ENCODE measurements at regions not wholly inside any gene's neighbourhood (a gene's known extent, or its start where the extent isn't known, plus 50 kb on each side); places are given as distances from the start of the nearest gene placed in this dataset.

DNA sequence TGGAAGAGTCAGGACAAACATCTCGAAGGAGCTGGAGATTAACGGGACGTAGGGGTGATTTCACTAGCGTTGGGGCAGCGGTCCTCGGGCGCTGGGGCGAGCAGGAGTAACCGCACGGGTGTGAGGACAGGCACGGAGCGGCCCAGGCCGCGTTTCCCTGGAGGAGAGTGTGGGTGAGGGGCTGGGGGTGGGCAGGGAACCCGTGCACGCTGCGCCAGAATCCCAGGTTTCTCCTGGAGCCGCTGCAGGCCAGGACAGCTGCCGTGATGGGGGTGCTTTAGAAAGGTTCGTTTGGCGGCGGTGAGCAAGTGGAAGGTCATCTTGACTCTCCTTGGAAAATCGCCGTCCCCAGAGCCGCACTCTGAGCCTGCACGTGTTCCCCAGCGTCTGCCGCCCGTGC, 290.2 kb upstream of the IRX1 start:
- ATAC-seq (no peak), DNase-seq (ENCODE audit: low read depth, low spot score) (no peak)
- Histone ChIP-seq H3K27ac (ENCODE audit: low read length) (no peak overlapping the region), H3K36me3 (ENCODE audit: control insufficient read depth, insufficient read depth, low read length) (no peaks in the 10 kb centered on the region), H3K9me3 (ENCODE audit: control insufficient read depth, insufficient read depth, low read depth, low read length) (no peaks in the 10 kb centered on the region), H3K4me1 (ENCODE audit: control insufficient read depth, insufficient read depth, low read length) (no peaks in the 10 kb centered on the region), H3K4me3 (ENCODE audit: low read depth in 2 of 2, low read length in 2 of 2) (no peak overlapping the region), H3K27me3 (ENCODE audit: control insufficient read depth, insufficient read depth, low read length) (no peaks in the 10 kb centered on the region)
- BruUV-seq (replicated peaks), result no TSS peak
- in situ Hi-C loops (cut with HindIII; ENCODE audit: low pct_unique_long_range_greater_than_20kb, low sequenced_read_pairs), result no loop called here
- TF ChIP-seq TCF7L2 (IDR thresholded peaks at IDR 0.05; ENCODE audit: low read depth, low read length) (no peak), POLR2AphosphoS5 (IDR thresholded peaks at IDR 0.05; ENCODE audit: low read depth, low read length) (no peak), SIN3A (IDR thresholded peaks at IDR 0.05; ENCODE audit: borderline replicate concordance, insufficient read depth, low read depth, low read length) (no peak)
- TF ChIP-seq, protein P1, sequence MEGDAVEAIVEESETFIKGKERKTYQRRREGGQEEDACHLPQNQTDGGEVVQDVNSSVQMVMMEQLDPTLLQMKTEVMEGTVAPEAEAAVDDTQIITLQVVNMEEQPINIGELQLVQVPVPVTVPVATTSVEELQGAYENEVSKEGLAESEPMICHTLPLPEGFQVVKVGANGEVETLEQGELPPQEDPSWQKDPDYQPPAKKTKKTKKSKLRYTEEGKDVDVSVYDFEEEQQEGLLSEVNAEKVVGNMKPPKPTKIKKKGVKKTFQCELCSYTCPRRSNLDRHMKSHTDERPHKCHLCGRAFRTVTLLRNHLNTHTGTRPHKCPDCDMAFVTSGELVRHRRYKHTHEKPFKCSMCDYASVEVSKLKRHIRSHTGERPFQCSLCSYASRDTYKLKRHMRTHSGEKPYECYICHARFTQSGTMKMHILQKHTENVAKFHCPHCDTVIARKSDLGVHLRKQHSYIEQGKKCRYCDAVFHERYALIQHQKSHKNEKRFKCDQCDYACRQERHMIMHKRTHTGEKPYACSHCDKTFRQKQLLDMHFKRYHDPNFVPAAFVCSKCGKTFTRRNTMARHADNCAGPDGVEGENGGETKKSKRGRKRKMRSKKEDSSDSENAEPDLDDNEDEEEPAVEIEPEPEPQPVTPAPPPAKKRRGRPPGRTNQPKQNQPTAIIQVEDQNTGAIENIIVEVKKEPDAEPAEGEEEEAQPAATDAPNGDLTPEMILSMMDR (IDR thresholded peaks at IDR 0.05), result no peak
- TF ChIP-seq, protein P2, sequence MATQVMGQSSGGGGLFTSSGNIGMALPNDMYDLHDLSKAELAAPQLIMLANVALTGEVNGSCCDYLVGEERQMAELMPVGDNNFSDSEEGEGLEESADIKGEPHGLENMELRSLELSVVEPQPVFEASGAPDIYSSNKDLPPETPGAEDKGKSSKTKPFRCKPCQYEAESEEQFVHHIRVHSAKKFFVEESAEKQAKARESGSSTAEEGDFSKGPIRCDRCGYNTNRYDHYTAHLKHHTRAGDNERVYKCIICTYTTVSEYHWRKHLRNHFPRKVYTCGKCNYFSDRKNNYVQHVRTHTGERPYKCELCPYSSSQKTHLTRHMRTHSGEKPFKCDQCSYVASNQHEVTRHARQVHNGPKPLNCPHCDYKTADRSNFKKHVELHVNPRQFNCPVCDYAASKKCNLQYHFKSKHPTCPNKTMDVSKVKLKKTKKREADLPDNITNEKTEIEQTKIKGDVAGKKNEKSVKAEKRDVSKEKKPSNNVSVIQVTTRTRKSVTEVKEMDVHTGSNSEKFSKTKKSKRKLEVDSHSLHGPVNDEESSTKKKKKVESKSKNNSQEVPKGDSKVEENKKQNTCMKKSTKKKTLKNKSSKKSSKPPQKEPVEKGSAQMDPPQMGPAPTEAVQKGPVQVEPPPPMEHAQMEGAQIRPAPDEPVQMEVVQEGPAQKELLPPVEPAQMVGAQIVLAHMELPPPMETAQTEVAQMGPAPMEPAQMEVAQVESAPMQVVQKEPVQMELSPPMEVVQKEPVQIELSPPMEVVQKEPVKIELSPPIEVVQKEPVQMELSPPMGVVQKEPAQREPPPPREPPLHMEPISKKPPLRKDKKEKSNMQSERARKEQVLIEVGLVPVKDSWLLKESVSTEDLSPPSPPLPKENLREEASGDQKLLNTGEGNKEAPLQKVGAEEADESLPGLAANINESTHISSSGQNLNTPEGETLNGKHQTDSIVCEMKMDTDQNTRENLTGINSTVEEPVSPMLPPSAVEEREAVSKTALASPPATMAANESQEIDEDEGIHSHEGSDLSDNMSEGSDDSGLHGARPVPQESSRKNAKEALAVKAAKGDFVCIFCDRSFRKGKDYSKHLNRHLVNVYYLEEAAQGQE (IDR thresholded peaks at IDR 0.05; ENCODE audit: insufficient read depth in 1 of 2, low read depth in 2 of 2, low read length in 1 of 2), result no peak
- ChIA-PET POLR2A (no interaction called here), CTCF (no interaction called here)
- intact Hi-C loops (cut with micrococcal nuclease; ENCODE audit: unreplicated experiment), result no loop called here

DNA sequence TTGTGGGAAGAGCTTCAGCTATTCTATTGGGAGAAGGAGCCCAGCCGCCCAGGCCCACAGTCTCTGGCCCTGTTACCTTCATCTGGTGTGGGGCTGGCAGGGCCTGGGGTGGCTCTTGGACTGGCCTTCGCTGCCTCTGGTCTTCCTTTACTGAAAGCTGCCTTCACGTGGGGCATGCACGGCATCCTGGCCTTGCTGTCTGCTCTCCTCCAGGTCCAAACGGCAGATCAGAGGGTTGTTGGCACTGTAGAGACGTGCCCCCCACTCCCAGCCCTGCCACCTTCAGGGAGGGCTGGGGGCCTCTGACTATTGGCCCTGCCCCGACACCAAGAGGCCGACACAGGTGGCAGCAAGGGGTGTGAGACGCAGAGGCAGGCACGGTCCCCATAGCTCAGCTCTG, 291.3 kb upstream of the IRX1 start:
- ChIA-PET POLR2A (no interaction called here), CTCF (no interaction called here)
- no peaks in the 10 kb centered on the region for H3K9me3 ChIP-seq (ENCODE audit: control insufficient read depth, insufficient read depth, low read depth, low read length)
- in situ Hi-C loops (cut with HindIII; ENCODE audit: low pct_unique_long_range_greater_than_20kb, low sequenced_read_pairs), result no loop called here
- H3K4me1 ChIP-seq (ENCODE audit: control insufficient read depth, insufficient read depth, low read length), result no peaks in the 10 kb centered on the region
- BruUV-seq (replicated peaks), result no TSS peak
- H3K4me3 ChIP-seq (ENCODE audit: low read depth in 2 of 2, low read length in 2 of 2), result no peak overlapping the region
- no peak overlapping the region for H3K27ac ChIP-seq (ENCODE audit: low read length)
- no peaks in the 10 kb centered on the region for H3K36me3 ChIP-seq (ENCODE audit: control insufficient read depth, insufficient read depth, low read length)
- H3K27me3 ChIP-seq (ENCODE audit: control insufficient read depth, insufficient read depth, low read length), result no peaks in the 10 kb centered on the region
- no peak for TF ChIP-seq POLR2AphosphoS5 (IDR thresholded peaks at IDR 0.05; ENCODE audit: low read depth, low read length)
- TF ChIP-seq TCF7L2 (IDR thresholded peaks at IDR 0.05; ENCODE audit: low read depth, low read length), result no peak
- no peak for TF ChIP-seq SIN3A (IDR thresholded peaks at IDR 0.05; ENCODE audit: borderline replicate concordance, insufficient read depth, low read depth, low read length)
- TF ChIP-seq, protein P2 (IDR thresholded peaks at IDR 0.05; ENCODE audit: insufficient read depth in 1 of 2, low read depth in 2 of 2, low read length in 1 of 2), result no peak
- TF ChIP-seq, protein P1 (IDR thresholded peaks at IDR 0.05), result no peak
- no peak for DNase-seq (ENCODE audit: low read depth, low spot score)
- intact Hi-C loops (cut with micrococcal nuclease; ENCODE audit: unreplicated experiment), result no loop called here
- ATAC-seq, result no peak

Measured in Panc1 (cell line).